Tibial artery (tissue), 4 donors: ENCODE measurements at regions not wholly inside any gene's neighbourhood (a gene's known extent, or its start where the extent isn't known, plus 50 kb on each side); places are given as distances from the start of the nearest gene placed in this dataset.

Source experiments
- DNase-seq, 2 donors: peaks; one replicate each; pipeline ENCODE4 v3.0.0-alpha.2; 2019
- H3K27ac ChIP-seq, 2 donors: fragments of 200-600 bp; sonication (generic) in 1 of 2; 1 replicate in 1 of 2; 2 replicates in 1 of 2; pipeline ENCODE4 v1.5.1; 2018 to 2019; ENCODE audit warnings: mild to moderate bottlenecking in 1 of 2
- H3K27me3 ChIP-seq, 2 donors: fragments of 200-600 bp; sonication (generic) in 1 of 2; one replicate each; pipeline versions ENCODE4 v1.5.1 to v1.6.0; 2016 to 2019
- H3K36me3 ChIP-seq, 3 donors: fragments of 200-600 bp; sonication (generic) in 2 of 3; one replicate each; pipeline ENCODE4 v1.5.1; 2016 to 2019; ENCODE audit warnings: mild to moderate bottlenecking in 2 of 3
- H3K4me1 ChIP-seq, 4 donors: fragments of 200-600 bp; sonication (generic) in 2 of 4; 1 replicate in 3 of 4; 2 replicates in 1 of 4; pipeline ENCODE4 v1.5.1; 2016 to 2019
- H3K4me3 ChIP-seq, 2 donors: fragments of 200-600 bp; sonication (generic) in 1 of 2; 1 replicate in 1 of 2; 2 replicates in 1 of 2; pipeline ENCODE4 v1.5.1; 2018 to 2019; ENCODE audit warnings: mild to moderate bottlenecking in 2 of 2
- H3K9me3 ChIP-seq, 3 donors: fragments of 200-600 bp; sonication (generic) in 1 of 3; one replicate each; pipeline ENCODE4 v1.5.1; 2016 to 2019
- intact Hi-C: fragments of 100-400 bp; cut with DNase I; formaldehyde crosslinking; loops from one replicate; pipeline ENCODE4 v1.15.0; 2023; ENCODE audit warnings: low total_unique reads
- TF ChIP-seq, protein P1 (sequence below), 2 experiments: fragments of 200-600 bp in 1 of 2; fragments of 450-650 bp in 1 of 2; IDR thresholded peaks; one replicate each; pipeline ENCODE4 v1.5.1; 2017 to 2019; ENCODE audit warnings: antibody characterized with exemption in 2 of 2, mild to moderate bottlenecking in 1 of 2, moderate library complexity in 1 of 2

DNA sequence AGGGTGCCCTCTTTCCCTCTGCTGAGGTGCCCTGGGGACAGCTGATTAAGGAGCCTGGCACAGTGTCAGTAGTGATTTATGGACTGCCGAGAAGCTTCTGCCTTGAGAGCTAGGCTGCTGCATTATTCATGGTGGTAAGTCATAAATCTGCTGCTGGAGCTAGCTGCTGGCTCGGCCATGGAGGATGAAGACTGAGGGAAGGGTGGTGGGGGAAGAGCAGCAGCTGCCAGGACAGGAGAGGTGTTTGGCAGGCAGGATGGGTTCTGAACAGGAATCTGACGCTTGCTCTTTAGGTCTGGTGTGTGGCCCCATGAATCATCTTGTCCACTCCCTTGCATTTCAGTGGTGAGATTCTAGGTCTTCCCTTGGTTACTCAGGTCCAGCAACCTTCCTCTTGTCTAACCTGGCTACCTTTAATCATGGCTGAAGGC lies 296.3 kb downstream of the DYSF start:
- Histone ChIP-seq H3K36me3 (no peaks in the 10 kb centered on the region), H3K4me1 (peaks cover 5 to 46% (median 35%) of the 10 kb centered on the region in 4 donors), H3K27ac (no peak overlapping the region), H3K4me3 (no peak overlapping the region), H3K27me3 (no peaks in the 10 kb centered on the region), H3K9me3 (no peaks in the 10 kb centered on the region)
- TF ChIP-seq, protein P1, sequence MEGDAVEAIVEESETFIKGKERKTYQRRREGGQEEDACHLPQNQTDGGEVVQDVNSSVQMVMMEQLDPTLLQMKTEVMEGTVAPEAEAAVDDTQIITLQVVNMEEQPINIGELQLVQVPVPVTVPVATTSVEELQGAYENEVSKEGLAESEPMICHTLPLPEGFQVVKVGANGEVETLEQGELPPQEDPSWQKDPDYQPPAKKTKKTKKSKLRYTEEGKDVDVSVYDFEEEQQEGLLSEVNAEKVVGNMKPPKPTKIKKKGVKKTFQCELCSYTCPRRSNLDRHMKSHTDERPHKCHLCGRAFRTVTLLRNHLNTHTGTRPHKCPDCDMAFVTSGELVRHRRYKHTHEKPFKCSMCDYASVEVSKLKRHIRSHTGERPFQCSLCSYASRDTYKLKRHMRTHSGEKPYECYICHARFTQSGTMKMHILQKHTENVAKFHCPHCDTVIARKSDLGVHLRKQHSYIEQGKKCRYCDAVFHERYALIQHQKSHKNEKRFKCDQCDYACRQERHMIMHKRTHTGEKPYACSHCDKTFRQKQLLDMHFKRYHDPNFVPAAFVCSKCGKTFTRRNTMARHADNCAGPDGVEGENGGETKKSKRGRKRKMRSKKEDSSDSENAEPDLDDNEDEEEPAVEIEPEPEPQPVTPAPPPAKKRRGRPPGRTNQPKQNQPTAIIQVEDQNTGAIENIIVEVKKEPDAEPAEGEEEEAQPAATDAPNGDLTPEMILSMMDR (IDR thresholded peaks at IDR 0.05) = no peak
- DNase-seq = no peak
- intact Hi-C loops = no loop called here

DNA sequence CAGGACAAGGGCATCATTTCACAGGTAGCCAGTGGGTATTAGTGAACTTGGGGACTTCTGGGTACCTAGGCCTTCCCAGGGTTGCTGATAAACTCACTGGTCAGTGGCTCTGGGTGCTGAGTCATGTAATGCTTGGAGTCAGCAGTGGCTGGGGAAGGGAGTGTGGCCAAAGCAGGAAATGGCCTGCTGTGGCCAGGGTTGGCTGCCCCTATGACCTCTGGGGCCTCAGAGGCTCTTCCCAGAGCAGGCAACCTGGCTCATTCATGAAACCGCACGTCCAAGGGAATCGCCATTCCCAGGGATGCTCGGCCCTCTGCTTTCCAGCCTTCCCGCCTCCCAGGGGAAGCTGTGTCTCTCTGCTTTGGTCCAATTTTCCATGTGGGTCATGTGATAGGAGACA lies 294.9 kb downstream of the DYSF start:
- TF ChIP-seq, protein P1 (IDR thresholded peaks at IDR 0.05) = no peak
- intact Hi-C loops = no loop called here
- Histone ChIP-seq H3K4me3 (no peak overlapping the region), H3K4me1 (peaks cover 5 to 61% (median 42%) of the 10 kb centered on the region in 4 donors), H3K9me3 (no peaks in the 10 kb centered on the region), H3K27ac (peak overlapping the region in 1 of 2 donors; percentile 68), H3K27me3 (no peaks in the 10 kb centered on the region), H3K36me3 (no peaks in the 10 kb centered on the region)
- peak; percentile 66 to 85 for DNase-seq

DNA sequence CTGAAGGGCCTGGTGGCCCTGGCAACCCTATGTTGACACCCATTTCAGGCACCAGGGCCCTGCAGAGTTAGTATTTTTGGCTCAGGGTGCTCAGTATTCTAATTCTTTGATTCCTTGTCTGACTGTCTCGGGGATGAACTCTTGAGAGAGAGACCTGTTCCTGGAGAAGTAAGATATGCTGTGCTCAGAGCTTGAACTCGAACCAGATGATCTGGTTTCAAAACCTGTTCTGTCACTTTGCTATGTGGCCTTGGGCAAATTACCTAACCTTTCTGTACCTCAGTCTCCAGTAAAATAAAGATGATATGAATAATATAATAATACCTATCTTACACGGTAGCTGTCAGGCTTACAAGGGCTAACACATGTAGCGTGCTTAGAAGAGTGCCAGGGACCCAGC lies 294.2 kb downstream of the DYSF start:
- peak overlapping the region; percentile 68 for H3K27ac ChIP-seq

DNA sequence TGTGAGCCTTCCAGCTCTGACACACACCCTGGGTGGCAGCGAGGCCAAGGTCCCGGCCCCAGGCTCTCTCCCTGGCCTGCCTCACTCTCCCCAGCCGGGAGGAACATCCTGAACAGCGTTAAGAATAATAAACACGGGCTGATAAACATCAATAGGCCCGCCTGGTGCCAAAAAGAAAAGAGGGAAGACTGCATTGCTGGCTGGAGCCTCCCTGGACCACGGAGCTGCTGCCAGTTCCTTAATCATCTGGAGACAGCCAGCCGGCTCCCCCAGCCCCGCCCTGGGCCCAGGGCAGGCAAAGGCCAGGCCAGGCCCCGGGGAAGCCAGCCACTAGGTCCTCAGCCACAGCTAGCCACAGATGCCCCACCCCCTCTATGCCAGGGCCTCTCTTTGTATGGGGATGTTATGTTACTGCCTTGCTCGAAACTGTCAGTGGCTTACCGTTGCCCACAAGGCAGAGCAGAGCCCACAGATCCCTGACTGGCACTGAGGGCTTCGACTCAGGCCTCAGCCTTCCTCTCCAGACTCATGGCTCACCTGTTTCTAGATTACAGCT lies 293.7 kb downstream of the DYSF start:
- TF ChIP-seq, protein P1 (IDR thresholded peaks at IDR 0.05) = no peak
- peak; percentile 78 to 89 for DNase-seq

More for the DNA sequence above, 294.2 kb downstream of the DYSF start:
- Histone ChIP-seq H3K9me3 (no peaks in the 10 kb centered on the region), H3K4me1 (peaks cover 5 to 67% (median 48%) of the 10 kb centered on the region in 4 donors), H3K4me3 (no peak overlapping the region), H3K36me3 (no peaks in the 10 kb centered on the region), H3K27me3 (no peaks in the 10 kb centered on the region)
- intact Hi-C loops = no loop called here
- TF ChIP-seq, protein P1 (IDR thresholded peaks at IDR 0.05) = no peak
- DNase-seq = no peak

DNA sequence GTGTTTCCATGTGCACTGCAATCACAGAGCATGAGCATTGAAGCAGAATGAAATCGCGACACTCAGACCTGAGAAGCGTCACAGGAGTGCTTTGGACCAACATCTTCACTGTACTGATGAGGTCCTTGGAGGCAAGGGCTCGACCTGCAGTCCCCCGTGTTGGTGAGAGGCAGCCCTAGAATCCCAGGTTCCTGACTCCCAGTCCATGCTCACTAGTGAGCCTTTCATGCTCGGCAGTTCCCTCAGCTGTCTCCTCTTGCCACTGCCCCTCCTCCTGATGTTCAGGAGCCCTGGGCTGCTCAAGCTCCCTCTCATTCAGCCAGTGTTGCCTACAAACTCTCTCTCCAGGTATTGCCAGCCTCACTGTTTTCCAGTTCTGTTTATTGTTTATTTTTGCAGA lies 291.4 kb downstream of the DYSF start:
- TF ChIP-seq, protein P1 (IDR thresholded peaks at IDR 0.05) = no peak
- intact Hi-C loops = no loop called here
- Histone ChIP-seq H3K27ac (no peak overlapping the region), H3K9me3 (peaks cover 0 to 5% (median 0%) of the 10 kb centered on the region in 3 donors), H3K4me1 (peaks cover 5 to 68% (median 53%) of the 10 kb centered on the region in 4 donors), H3K4me3 (no peak overlapping the region), H3K36me3 (no peaks in the 10 kb centered on the region), H3K27me3 (no peaks in the 10 kb centered on the region)
- no peak for DNase-seq

More for the DNA sequence above, 293.7 kb downstream of the DYSF start:
- peak overlapping the region; percentile 68 for H3K27ac ChIP-seq
- intact Hi-C loops = no loop called here
- no peaks in the 10 kb centered on the region for H3K36me3 ChIP-seq
- no peak overlapping the region for H3K4me3 ChIP-seq
- peaks cover 0 to 3% (median 0%) of the 10 kb centered on the region in 3 donors for H3K9me3 ChIP-seq
- peaks cover 5 to 72% (median 53%) of the 10 kb centered on the region in 4 donors for H3K4me1 ChIP-seq
- no peaks in the 10 kb centered on the region for H3K27me3 ChIP-seq
